SU-DHL-6 (cell line): ENCODE measurements at regions not wholly inside any gene's neighbourhood (a gene's known extent, or its start where the extent isn't known, plus 50 kb on each side); places are given as distances from the start of the nearest gene placed in this dataset.

ENCODE experiments used
- EZH2phosphoT487 ChIP-seq: fragments of 200-600 bp; sonication (generic), shearing (Covaris generic); conservative IDR thresholded peaks from 2 replicates; pipeline ENCODE4 v1.6.1; 2018; ENCODE audit warnings: mild to moderate bottlenecking, antibody characterized with exemption, low read length, moderate library complexity, mixed read lengths
- TF ChIP-seq, protein P1 (sequence below): fragments of 200-600 bp; sonication (generic); IDR thresholded peaks from one replicate; pipeline ENCODE4 v1.5.1; 2017; ENCODE audit warnings: antibody characterized with exemption, mild to moderate bottlenecking, low read length, moderate library complexity; ENCODE audit not compliant: insufficient read depth, poor library complexity, severe bottlenecking

DNA sequence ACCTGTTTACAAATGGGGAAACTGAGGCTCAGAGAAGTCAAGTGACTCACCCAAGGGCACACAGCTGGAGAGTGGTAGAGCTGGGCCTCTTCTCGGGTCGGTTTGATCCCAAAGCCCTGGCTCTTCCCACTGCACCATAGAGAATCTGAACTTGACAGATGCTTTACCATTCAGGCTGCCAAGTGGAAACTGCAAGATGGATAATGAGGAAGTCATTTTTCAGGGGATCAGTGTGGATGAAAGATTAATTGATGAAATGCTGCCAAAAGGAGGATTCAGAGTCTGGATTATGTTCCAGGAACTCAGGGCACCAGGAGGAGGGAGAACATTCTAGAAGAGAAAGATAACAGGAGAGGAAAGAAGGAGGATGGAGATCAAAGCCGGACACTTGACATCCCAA lies 185.9 kb upstream of the ZBED5 start:
- TF ChIP-seq, protein P1, sequence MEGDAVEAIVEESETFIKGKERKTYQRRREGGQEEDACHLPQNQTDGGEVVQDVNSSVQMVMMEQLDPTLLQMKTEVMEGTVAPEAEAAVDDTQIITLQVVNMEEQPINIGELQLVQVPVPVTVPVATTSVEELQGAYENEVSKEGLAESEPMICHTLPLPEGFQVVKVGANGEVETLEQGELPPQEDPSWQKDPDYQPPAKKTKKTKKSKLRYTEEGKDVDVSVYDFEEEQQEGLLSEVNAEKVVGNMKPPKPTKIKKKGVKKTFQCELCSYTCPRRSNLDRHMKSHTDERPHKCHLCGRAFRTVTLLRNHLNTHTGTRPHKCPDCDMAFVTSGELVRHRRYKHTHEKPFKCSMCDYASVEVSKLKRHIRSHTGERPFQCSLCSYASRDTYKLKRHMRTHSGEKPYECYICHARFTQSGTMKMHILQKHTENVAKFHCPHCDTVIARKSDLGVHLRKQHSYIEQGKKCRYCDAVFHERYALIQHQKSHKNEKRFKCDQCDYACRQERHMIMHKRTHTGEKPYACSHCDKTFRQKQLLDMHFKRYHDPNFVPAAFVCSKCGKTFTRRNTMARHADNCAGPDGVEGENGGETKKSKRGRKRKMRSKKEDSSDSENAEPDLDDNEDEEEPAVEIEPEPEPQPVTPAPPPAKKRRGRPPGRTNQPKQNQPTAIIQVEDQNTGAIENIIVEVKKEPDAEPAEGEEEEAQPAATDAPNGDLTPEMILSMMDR, result no peak
- TF ChIP-seq EZH2phosphoT487, result no peak
